K562 (cell line): ENCODE measurements at regions not wholly inside any gene's neighbourhood (a gene's known extent, or its start where the extent isn't known, plus 50 kb on each side); places are given as distances from the start of the nearest gene placed in this dataset.

Experiments used
- ATAC-seq: fragments of 200-7000 bp; cut with Tn5 transposase; 3 replicates; pipeline ENCODE4 v1.9.1; 2020; ENCODE audit warnings: moderate library complexity
- BruUV-seq: library from RNA; stranded (reverse); fragments of 400-500 nt; replicated peaks from 2 replicates; lab custom pipeline; 2021; lab: Mats Ljungman, UMichigan
- CTCF ChIA-PET: fragments of 300-600 bp; formaldehyde crosslinking; extraction: SDS; loops from one replicate; lab custom pipeline; 2021; ENCODE audit warnings: low intra/inter-chr PET ratio; lab: Yijun Ruan, JAX
- POLR2A ChIA-PET: fragments of 300-600, 350-650 bp; sonication (Branson Sonifier 250); formaldehyde crosslinking; extraction: SDS; loops from one replicate; lab custom pipeline; 2021; ENCODE audit warnings: antibody characterized with exemption, inconsistent platforms; lab: Yijun Ruan, JAX
- DNase-seq, 4 experiments: peaks; one replicate each; pipeline versions ENCODE4 v3.0.0 to v3.0.0-alpha.2; 2011 to 2018; ENCODE audit warnings: low spot score in 3 of 4, mixed read lengths in 3 of 4; ENCODE audit errors: extremely low read depth in 1 of 4
- FAIRE-seq: peaks from 2 replicates; lab custom pipeline; 2011; peaks lifted over from hg19 to GRCh38; lab: Jason Lieb, UNC
- H2AFZ ChIP-seq: 2 replicates; pipeline ENCODE4 v1.6.0; 2011; ENCODE audit warnings: low read depth, low read length, control low read depth, inconsistent platforms
- H3K27ac ChIP-seq: fragments of 200-600 bp; 3 replicates; pipeline ENCODE4 v1.8.0; 2011; ENCODE audit warnings: low read depth, mild to moderate bottlenecking, control low read depth, inconsistent platforms, low read length, moderate library complexity, mixed read lengths; ENCODE audit errors: extremely low read depth
- H3K27me3 ChIP-seq, 2 experiments: fragments of 300-600 bp in 1 of 2; 2 replicates in 1 of 2; 3 replicates in 1 of 2; pipeline versions ENCODE4 v1.6.0 to v1.8.0; 2011; ENCODE audit warnings: inconsistent platforms in 2 of 2, low read length in 2 of 2, mild to moderate bottlenecking in 1 of 2, mixed read lengths in 1 of 2, moderate library complexity in 1 of 2; ENCODE audit not compliant: control insufficient read depth in 2 of 2, insufficient read depth in 2 of 2
- H3K36me3 ChIP-seq: fragments of 300-600 bp; 3 replicates; pipeline ENCODE4 v1.8.0; 2011; ENCODE audit warnings: mild to moderate bottlenecking, low read length, inconsistent platforms; ENCODE audit not compliant: control insufficient read depth, insufficient read depth
- H3K4me1 ChIP-seq, 2 experiments: fragments of 200-600 bp in 1 of 2; replicated peaks in 1 of 2; 2 replicates in 1 of 2; 3 replicates in 1 of 2; pipeline versions ENCODE4 v1.5.1 to v1.8.0; 2011; ENCODE audit warnings: inconsistent platforms in 2 of 2, low read length in 2 of 2, mild to moderate bottlenecking in 1 of 2, mixed read lengths in 1 of 2, moderate library complexity in 1 of 2; ENCODE audit not compliant: control insufficient read depth in 2 of 2, insufficient read depth in 2 of 2
- H3K4me2 ChIP-seq: 2 replicates; pipeline ENCODE4 v1.6.1; 2011; ENCODE audit warnings: low read length, control low read depth, inconsistent platforms, mixed read lengths; ENCODE audit not compliant: insufficient read depth
- H3K4me3 ChIP-seq: fragments of 200-600 bp; sonication (generic), shearing (Covaris generic); 2 replicates; pipeline ENCODE4 v1.5.1; 2016; ENCODE audit warnings: control low read depth, inconsistent platforms
- H3K79me2 ChIP-seq: fragments of 200-600 bp; 3 replicates; pipeline ENCODE4 v1.8.0; 2011; ENCODE audit warnings: low read length, inconsistent platforms; ENCODE audit not compliant: control insufficient read depth, insufficient read depth
- H3K9ac ChIP-seq, 2 experiments: 2 replicates each; pipeline versions ENCODE4 v1.6.0 to v1.6.1; 2011; ENCODE audit warnings: low read depth in 2 of 2, low read length in 2 of 2, control low read depth in 1 of 2, inconsistent platforms in 1 of 2, mild to moderate bottlenecking in 1 of 2, mixed read lengths in 1 of 2; ENCODE audit not compliant: insufficient read depth in 1 of 2
- H3K9me1 ChIP-seq: one replicate; pipeline ENCODE4 v1.6.0; 2011; ENCODE audit warnings: inconsistent platforms, mild to moderate bottlenecking, low read length, moderate library complexity; ENCODE audit not compliant: control insufficient read depth, insufficient read depth
- H3K9me3 ChIP-seq: replicated peaks from 2 replicates; pipeline ENCODE4 v1.5.1; 2011; ENCODE audit warnings: low read depth, low read length, inconsistent platforms; ENCODE audit not compliant: control insufficient read depth, insufficient read depth
- H4K20me1 ChIP-seq: replicated peaks from 2 replicates; pipeline ENCODE4 v1.6.1; 2011; ENCODE audit warnings: low read length, inconsistent platforms, mixed read lengths; ENCODE audit not compliant: control insufficient read depth, insufficient read depth
- KAT8 ChIP-seq: fragments of 450-650 bp; IDR thresholded peaks from 2 replicates; pipeline ENCODE4 v1.6.1; 2016; ENCODE audit warnings: low read depth, mild to moderate bottlenecking
- MYNN ChIP-seq, 2 experiments: sonication (generic); formaldehyde crosslinking in 1 of 2; IDR thresholded peaks; 2 replicates each; pipeline versions ENCODE4 v1.5.0 to v1.6.1; 2016 to 2020; ENCODE audit warnings: antibody characterized with exemption in 1 of 2, missing genetic modification reagents in 1 of 2
- SPI1 ChIP-seq: IDR thresholded peaks from 2 replicates; pipeline ENCODE4 v1.6.1; 2011; ENCODE audit warnings: low read depth, low read length, control low read depth, borderline replicate concordance
- STAT5B ChIP-seq: fragments of 250-450 bp; sonication (Bioruptor Pico); IDR thresholded peaks from 2 replicates; pipeline ENCODE4 v1.8.0; 2021; ENCODE audit warnings: mild to moderate bottlenecking, inconsistent platforms
- YY1 ChIP-seq, 3 experiments: IDR thresholded peaks; 2 replicates each; pipeline ENCODE4 v1.6.1; 2011; ENCODE audit warnings: low read length in 2 of 3, mild to moderate bottlenecking in 2 of 3, moderate library complexity in 2 of 3, borderline replicate concordance in 1 of 3, control low read depth in 1 of 3, low read depth in 1 of 3; ENCODE audit not compliant: insufficient read depth in 3 of 3, insufficient replicate concordance in 2 of 3, control insufficient read depth in 1 of 3, insufficient read length in 1 of 3; ENCODE audit errors: extremely low read depth in 1 of 3
- WGBS: fragments of 100-300 bp; shearing (Covaris generic); methylation state at CpG from one replicate; pipeline ENCODE4 v1.1.6; 2016; ENCODE audit warnings: low coverage, mixed read lengths; ENCODE audit not compliant: insufficient coverage; ENCODE audit errors: missing lambda C conversion rate; 5-methylcytosine and 5-hydroxymethylcytosine counted together
- in situ Hi-C: fragments of 300-500 bp; cut with MboI; formaldehyde crosslinking; loops from 4 replicates; pipeline ENCODE4 v1.15.0; 2018; ENCODE audit warnings: inconsistent platforms, mixed read lengths
- intact Hi-C: fragments of 100-400 bp; cut with micrococcal nuclease; formaldehyde crosslinking; loops from 2 replicates; pipeline ENCODE4 v1.14.2; 2022

- H3K9me3 ChIP-seq, result no peaks in the 10 kb centered on the region
- no peak overlapping the region for H3K27ac ChIP-seq
- no TSS peak for BruUV-seq
- no peaks in the 10 kb centered on the region for H3K36me3 ChIP-seq
- H3K4me1 ChIP-seq, result peaks cover 4 to 16% of the 10 kb centered on the region in 2 experiments
- no peaks in the 10 kb centered on the region for H4K20me1 ChIP-seq
- no peak overlapping the region for H3K4me2 ChIP-seq
- DNase-seq, result no peak
- in situ Hi-C loops (no loop called here), intact Hi-C loops (no loop called here)
- no peaks in the 10 kb centered on the region for H3K27me3 ChIP-seq
- H3K9me1 ChIP-seq, result no peaks in the 10 kb centered on the region
- H3K9ac ChIP-seq, result no peak overlapping the region
- 73% methylated on average over 2 of the region's 2 CpGs for WGBS
- no peak for ATAC-seq
- H3K79me2 ChIP-seq, result no peaks in the 10 kb centered on the region
- no peak overlapping the region for H3K4me3 ChIP-seq
- TF ChIP-seq YY1 (IDR thresholded peaks at IDR 0.05; ENCODE audit: borderline replicate concordance in 1 of 3, control insufficient read depth in 1 of 3, extremely low read depth in 1 of 3, insufficient read depth in 3 of 3, insufficient read length in 1 of 3, insufficient replicate concordance in 2 of 3, low read depth in 1 of 3, low read length in 2 of 3) (peak in 1 of 3 experiments; percentile 73), MYNN (IDR thresholded peaks at IDR 0.05) (no peak), MYNN (CRISPR knock-in tag; IDR thresholded peaks at IDR 0.05) (no peak)
- POLR2A ChIA-PET, result no interaction called here
- no peak overlapping the region; the same call in 1 of the 2 replicates for H2AFZ ChIP-seq
- FAIRE-seq, result no peak
- CTCF ChIA-PET, result no interaction called here
These were observed 70.5 kb downstream of the VCPKMT start for GRCh38 chr14:50045837-50046236.

GRCh38 chr14:50047274-50047676 is 69.1 kb downstream of the VCPKMT start:
- no peak overlapping the region for H3K4me2 ChIP-seq
- POLR2A ChIA-PET, result interaction anchor here (0.7 kb wide), 1 partner anchor 16 kb away, joined by 5 read pairs; no protein-coding TSS in a partner anchor
- no peaks in the 10 kb centered on the region for H3K9me1 ChIP-seq
- H2AFZ ChIP-seq, result peak overlapping the region; percentile 53; the same call in 1 of the 2 replicates
- H3K4me3 ChIP-seq, result no peak overlapping the region
- H4K20me1 ChIP-seq, result no peaks in the 10 kb centered on the region
- DNase-seq, result no peak
- H3K27me3 ChIP-seq, result no peaks in the 10 kb centered on the region
- BruUV-seq, result no TSS peak
- H3K9ac ChIP-seq, result no peak overlapping the region
- in situ Hi-C loops (no loop called here), intact Hi-C loops (no loop called here)
- ATAC-seq, result peak; percentile 46; the same call in 2 of the 3 replicates
- H3K9me3 ChIP-seq, result no peaks in the 10 kb centered on the region
- no peaks in the 10 kb centered on the region for H3K36me3 ChIP-seq
- no peak overlapping the region for H3K27ac ChIP-seq
- H3K79me2 ChIP-seq, result no peaks in the 10 kb centered on the region
- CTCF ChIA-PET, result no interaction called here
- TF ChIP-seq STAT5B (no peak), KAT8 (no peak), SPI1 (peak; percentile 45; the same call in 1 of the 2 replicates)
- no peak for FAIRE-seq
- peaks cover 4 to 15% of the 10 kb centered on the region in 2 experiments for H3K4me1 ChIP-seq
